ENCODE measurements at regions not wholly inside any gene's neighbourhood (a gene's known extent, or its start where the extent isn't known, plus 50 kb on each side); places are given as distances from the start of the nearest gene placed in this dataset.
"Not testable (repeated sequence)": the region's sequence is repeated elsewhere in the genome, so short reads cannot be mapped to it uniquely, and the experiment has no call there.

- H3K4me1 ChIP-seq (ENCODE audit: control insufficient read depth, insufficient read depth, low read length); H3K27ac ChIP-seq (ENCODE audit: low read depth, low read length); H3K9me3 ChIP-seq (ENCODE audit: control insufficient read depth, insufficient read depth, low read depth, low read length); H3K27me3 ChIP-seq (ENCODE audit: control insufficient read depth, insufficient read depth, low read length); H3K4me3 ChIP-seq (ENCODE audit: low read depth, low read length); H3K9ac ChIP-seq (ENCODE audit: low read length); H3K36me3 ChIP-seq (ENCODE audit: control insufficient read depth, insufficient read depth, low read length): not testable (repeated sequence)
Measured at GRCh38 chr5:117599811-117600210, 1025.2 kb upstream of the SEMA6A start.

GRCh38 chr5:117594166-117594565 is 1019.5 kb upstream of the SEMA6A start:
- Histone ChIP-seq H3K36me3 (ENCODE audit: control insufficient read depth, insufficient read depth, low read length) (no peaks in the 10 kb centered on the region), H3K9me3 (ENCODE audit: control insufficient read depth, insufficient read depth, low read depth, low read length) (no peaks in the 10 kb centered on the region), H3K27ac (ENCODE audit: low read depth, low read length) (no peak overlapping the region), H3K4me1 (ENCODE audit: control insufficient read depth, insufficient read depth, low read length) (no peaks in the 10 kb centered on the region), H3K9ac (ENCODE audit: low read length) (no peak overlapping the region), H3K27me3 (ENCODE audit: control insufficient read depth, insufficient read depth, low read length) (no peaks in the 10 kb centered on the region), H3K4me3 (ENCODE audit: low read depth, low read length) (no peak overlapping the region)

- no peak overlapping the region for H3K4me3 ChIP-seq (ENCODE audit: low read depth, low read length)
- peaks cover 5% of the 10 kb centered on the region; the same call in 1 of the 2 replicates for H3K4me1 ChIP-seq (ENCODE audit: control insufficient read depth, insufficient read depth, low read length)
- no peaks in the 10 kb centered on the region for H3K27me3 ChIP-seq (ENCODE audit: control insufficient read depth, insufficient read depth, low read length)
- no peaks in the 10 kb centered on the region for H3K9me3 ChIP-seq (ENCODE audit: control insufficient read depth, insufficient read depth, low read depth, low read length)
- no peak overlapping the region for H3K9ac ChIP-seq (ENCODE audit: low read length)
- no peak overlapping the region for H3K27ac ChIP-seq (ENCODE audit: low read depth, low read length)
- no peaks in the 10 kb centered on the region for H3K36me3 ChIP-seq (ENCODE audit: control insufficient read depth, insufficient read depth, low read length)
Measured at GRCh38 chr5:117590944-117591343, 1016.3 kb upstream of the SEMA6A start.

- peaks cover 5% of the 10 kb centered on the region; the same call in 1 of the 2 replicates for H3K4me1 ChIP-seq (ENCODE audit: control insufficient read depth, insufficient read depth, low read length)
- H3K9me3 ChIP-seq (ENCODE audit: control insufficient read depth, insufficient read depth, low read depth, low read length) = no peaks in the 10 kb centered on the region
- no peaks in the 10 kb centered on the region for H3K36me3 ChIP-seq (ENCODE audit: control insufficient read depth, insufficient read depth, low read length)
- H3K27me3 ChIP-seq (ENCODE audit: control insufficient read depth, insufficient read depth, low read length) = no peaks in the 10 kb centered on the region
- H3K4me3 ChIP-seq (ENCODE audit: low read depth, low read length) = no peak overlapping the region
- no peak overlapping the region for H3K9ac ChIP-seq (ENCODE audit: low read length)
- H3K27ac ChIP-seq (ENCODE audit: low read depth, low read length) = no peak overlapping the region
Measured at GRCh38 chr5:117588611-117589010, 1014.0 kb upstream of the SEMA6A start.

- Histone ChIP-seq H3K27me3 (ENCODE audit: control insufficient read depth, insufficient read depth, low read length) (no peaks in the 10 kb centered on the region), H3K4me1 (ENCODE audit: control insufficient read depth, insufficient read depth, low read length) (peaks cover 5% of the 10 kb centered on the region; the same call in 1 of the 2 replicates), H3K9ac (ENCODE audit: low read length) (no peak overlapping the region), H3K36me3 (ENCODE audit: control insufficient read depth, insufficient read depth, low read length) (no peaks in the 10 kb centered on the region), H3K9me3 (ENCODE audit: control insufficient read depth, insufficient read depth, low read depth, low read length) (no peaks in the 10 kb centered on the region), H3K4me3 (ENCODE audit: low read depth, low read length) (no peak overlapping the region), H3K27ac (ENCODE audit: low read depth, low read length) (no peak overlapping the region)
Measured at GRCh38 chr5:117587111-117587510, 1012.5 kb upstream of the SEMA6A start.

- Histone ChIP-seq H3K27me3 (ENCODE audit: control insufficient read depth, insufficient read depth, low read length) (no peaks in the 10 kb centered on the region), H3K4me1 (ENCODE audit: control insufficient read depth, insufficient read depth, low read length) (no peaks in the 10 kb centered on the region), H3K36me3 (ENCODE audit: control insufficient read depth, insufficient read depth, low read length) (no peaks in the 10 kb centered on the region), H3K9me3 (ENCODE audit: control insufficient read depth, insufficient read depth, low read depth, low read length) (no peaks in the 10 kb centered on the region), H3K9ac (ENCODE audit: low read length) (no peak overlapping the region), H3K27ac (ENCODE audit: low read depth, low read length) (no peak overlapping the region), H3K4me3 (ENCODE audit: low read depth, low read length) (no peak overlapping the region)
Measured at GRCh38 chr5:117568622-117569021, 994.0 kb upstream of the SEMA6A start.

GRCh38 chr5:117568126-117568525 is 993.5 kb upstream of the SEMA6A start:
- Histone ChIP-seq H3K4me1 (ENCODE audit: control insufficient read depth, insufficient read depth, low read length) (no peaks in the 10 kb centered on the region), H3K27ac (ENCODE audit: low read depth, low read length) (no peak overlapping the region), H3K27me3 (ENCODE audit: control insufficient read depth, insufficient read depth, low read length) (no peaks in the 10 kb centered on the region), H3K9me3 (ENCODE audit: control insufficient read depth, insufficient read depth, low read depth, low read length) (no peaks in the 10 kb centered on the region), H3K36me3 (ENCODE audit: control insufficient read depth, insufficient read depth, low read length) (no peaks in the 10 kb centered on the region), H3K4me3 (ENCODE audit: low read depth, low read length) (no peak overlapping the region), H3K9ac (ENCODE audit: low read length) (no peak overlapping the region)

- H3K9ac ChIP-seq (ENCODE audit: low read length) = no peak overlapping the region
- no peaks in the 10 kb centered on the region for H3K27me3 ChIP-seq (ENCODE audit: control insufficient read depth, insufficient read depth, low read length)
- H3K36me3 ChIP-seq (ENCODE audit: control insufficient read depth, insufficient read depth, low read length) = no peaks in the 10 kb centered on the region
- H3K4me1 ChIP-seq (ENCODE audit: control insufficient read depth, insufficient read depth, low read length) = no peaks in the 10 kb centered on the region
- H3K4me3 ChIP-seq (ENCODE audit: low read depth, low read length) = no peak overlapping the region
- no peaks in the 10 kb centered on the region for H3K9me3 ChIP-seq (ENCODE audit: control insufficient read depth, insufficient read depth, low read depth, low read length)
- no peak overlapping the region for H3K27ac ChIP-seq (ENCODE audit: low read depth, low read length)
Measured at GRCh38 chr5:117562647-117563046, 988.0 kb upstream of the SEMA6A start.

- no peaks in the 10 kb centered on the region for H3K36me3 ChIP-seq (ENCODE audit: control insufficient read depth, insufficient read depth, low read length)
- no peak overlapping the region for H3K27ac ChIP-seq (ENCODE audit: low read depth, low read length)
- H3K4me3 ChIP-seq (ENCODE audit: low read depth, low read length) = no peak overlapping the region
- no peaks in the 10 kb centered on the region for H3K4me1 ChIP-seq (ENCODE audit: control insufficient read depth, insufficient read depth, low read length)
- no peaks in the 10 kb centered on the region for H3K27me3 ChIP-seq (ENCODE audit: control insufficient read depth, insufficient read depth, low read length)
- no peaks in the 10 kb centered on the region for H3K9me3 ChIP-seq (ENCODE audit: control insufficient read depth, insufficient read depth, low read depth, low read length)
- no peak overlapping the region for H3K9ac ChIP-seq (ENCODE audit: low read length)
Measured at GRCh38 chr5:117561531-117561930, 986.9 kb upstream of the SEMA6A start.

GRCh38 chr5:117559005-117559844 is 984.6 kb upstream of the SEMA6A start:
- no peaks in the 10 kb centered on the region for H3K27me3 ChIP-seq (ENCODE audit: control insufficient read depth, insufficient read depth, low read length)
- H3K4me1 ChIP-seq (ENCODE audit: control insufficient read depth, insufficient read depth, low read length) = no peaks in the 10 kb centered on the region
- H3K9ac ChIP-seq (ENCODE audit: low read length) = no peak overlapping the region
- no peaks in the 10 kb centered on the region for H3K9me3 ChIP-seq (ENCODE audit: control insufficient read depth, insufficient read depth, low read depth, low read length)
- no peak overlapping the region for H3K4me3 ChIP-seq (ENCODE audit: low read depth, low read length)
- H3K36me3 ChIP-seq (ENCODE audit: control insufficient read depth, insufficient read depth, low read length) = no peaks in the 10 kb centered on the region
- no peak overlapping the region for H3K27ac ChIP-seq (ENCODE audit: low read depth, low read length)

GRCh38 chr5:117551236-117551635 is 976.6 kb upstream of the SEMA6A start:
- no peak overlapping the region for H3K9ac ChIP-seq (ENCODE audit: low read length)
- H3K27me3 ChIP-seq (ENCODE audit: control insufficient read depth, insufficient read depth, low read length) = no peaks in the 10 kb centered on the region
- H3K4me1 ChIP-seq (ENCODE audit: control insufficient read depth, insufficient read depth, low read length) = no peaks in the 10 kb centered on the region
- H3K36me3 ChIP-seq (ENCODE audit: control insufficient read depth, insufficient read depth, low read length) = no peaks in the 10 kb centered on the region
- no peaks in the 10 kb centered on the region for H3K9me3 ChIP-seq (ENCODE audit: control insufficient read depth, insufficient read depth, low read depth, low read length)
- H3K27ac ChIP-seq (ENCODE audit: low read depth, low read length) = no peak overlapping the region
- H3K4me3 ChIP-seq (ENCODE audit: low read depth, low read length) = no peak overlapping the region
